ENCODE measurements at regions not wholly inside any gene's neighbourhood (a gene's known extent, or its start where the extent isn't known, plus 50 kb on each side); places are given as distances from the start of the nearest gene placed in this dataset.

- no peak for TF ChIP-seq EZH2 (IDR thresholded peaks at IDR 0.05; ENCODE audit: low read length, missing control alignments)
- TF ChIP-seq, protein P1, sequence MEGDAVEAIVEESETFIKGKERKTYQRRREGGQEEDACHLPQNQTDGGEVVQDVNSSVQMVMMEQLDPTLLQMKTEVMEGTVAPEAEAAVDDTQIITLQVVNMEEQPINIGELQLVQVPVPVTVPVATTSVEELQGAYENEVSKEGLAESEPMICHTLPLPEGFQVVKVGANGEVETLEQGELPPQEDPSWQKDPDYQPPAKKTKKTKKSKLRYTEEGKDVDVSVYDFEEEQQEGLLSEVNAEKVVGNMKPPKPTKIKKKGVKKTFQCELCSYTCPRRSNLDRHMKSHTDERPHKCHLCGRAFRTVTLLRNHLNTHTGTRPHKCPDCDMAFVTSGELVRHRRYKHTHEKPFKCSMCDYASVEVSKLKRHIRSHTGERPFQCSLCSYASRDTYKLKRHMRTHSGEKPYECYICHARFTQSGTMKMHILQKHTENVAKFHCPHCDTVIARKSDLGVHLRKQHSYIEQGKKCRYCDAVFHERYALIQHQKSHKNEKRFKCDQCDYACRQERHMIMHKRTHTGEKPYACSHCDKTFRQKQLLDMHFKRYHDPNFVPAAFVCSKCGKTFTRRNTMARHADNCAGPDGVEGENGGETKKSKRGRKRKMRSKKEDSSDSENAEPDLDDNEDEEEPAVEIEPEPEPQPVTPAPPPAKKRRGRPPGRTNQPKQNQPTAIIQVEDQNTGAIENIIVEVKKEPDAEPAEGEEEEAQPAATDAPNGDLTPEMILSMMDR (conservative IDR thresholded peaks at IDR 0.05 in 1 of 2, IDR thresholded peaks at IDR 0.05 in 1 of 2; ENCODE audit: low read depth in 1 of 2, low read length in 2 of 2): no peak
Observed at GRCh38 chr16:5595849-5596248, 498.3 kb upstream of the EEF2KMT start.

All from fibroblast of lung (primary cell).